C4-2B (cell line): ENCODE measurements at regions not wholly inside any gene's neighbourhood (a gene's known extent, or its start where the extent isn't known, plus 50 kb on each side); places are given as distances from the start of the nearest gene placed in this dataset.

Experiments
- ZFX ChIP-seq: fragments of 450-650 bp; IDR thresholded peaks from 2 replicates; pipeline ENCODE4 v1.6.1; 2017
- TF ChIP-seq, protein P1 (sequence below): fragments of 450-650 bp; conservative IDR thresholded peaks from 2 replicates; pipeline ENCODE4 v1.5.1; 2017; ENCODE audit warnings: mild to moderate bottlenecking

DNA sequence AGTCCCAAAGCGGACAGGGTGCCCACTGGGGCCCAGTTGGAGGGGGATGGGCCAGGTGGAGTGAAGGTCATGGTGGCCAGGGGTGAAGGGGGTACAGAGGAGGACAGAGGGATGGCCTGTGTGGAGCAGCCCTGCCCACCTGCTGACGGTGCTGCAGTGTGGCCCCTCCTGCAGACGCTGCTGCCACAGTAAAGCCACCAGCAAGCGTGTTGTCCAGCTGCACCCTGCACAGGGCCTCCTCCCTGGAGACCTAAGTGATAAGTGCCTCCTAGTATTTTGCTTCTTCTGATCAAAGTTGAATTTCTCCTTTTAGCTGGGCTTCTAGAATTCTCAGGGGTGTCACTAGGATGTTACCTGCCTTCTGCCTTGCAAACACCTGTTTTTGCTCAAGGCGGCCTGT is 299.3 kb upstream of the IRX4 start:
- TF ChIP-seq, protein P1, sequence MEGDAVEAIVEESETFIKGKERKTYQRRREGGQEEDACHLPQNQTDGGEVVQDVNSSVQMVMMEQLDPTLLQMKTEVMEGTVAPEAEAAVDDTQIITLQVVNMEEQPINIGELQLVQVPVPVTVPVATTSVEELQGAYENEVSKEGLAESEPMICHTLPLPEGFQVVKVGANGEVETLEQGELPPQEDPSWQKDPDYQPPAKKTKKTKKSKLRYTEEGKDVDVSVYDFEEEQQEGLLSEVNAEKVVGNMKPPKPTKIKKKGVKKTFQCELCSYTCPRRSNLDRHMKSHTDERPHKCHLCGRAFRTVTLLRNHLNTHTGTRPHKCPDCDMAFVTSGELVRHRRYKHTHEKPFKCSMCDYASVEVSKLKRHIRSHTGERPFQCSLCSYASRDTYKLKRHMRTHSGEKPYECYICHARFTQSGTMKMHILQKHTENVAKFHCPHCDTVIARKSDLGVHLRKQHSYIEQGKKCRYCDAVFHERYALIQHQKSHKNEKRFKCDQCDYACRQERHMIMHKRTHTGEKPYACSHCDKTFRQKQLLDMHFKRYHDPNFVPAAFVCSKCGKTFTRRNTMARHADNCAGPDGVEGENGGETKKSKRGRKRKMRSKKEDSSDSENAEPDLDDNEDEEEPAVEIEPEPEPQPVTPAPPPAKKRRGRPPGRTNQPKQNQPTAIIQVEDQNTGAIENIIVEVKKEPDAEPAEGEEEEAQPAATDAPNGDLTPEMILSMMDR: no peak
- no peak for TF ChIP-seq ZFX
